GM21786 (cell line): ENCODE measurements at regions not wholly inside any gene's neighbourhood (a gene's known extent, or its start where the extent isn't known, plus 50 kb on each side); places are given as distances from the start of the nearest gene placed in this dataset.

Experiments used
- ATAC-seq: cut with Tn5 transposase; IDR thresholded peaks from one replicate; pipeline ENCODE4 v1.9.1; 2021; ENCODE audit not compliant: unreplicated experiment

DNA sequence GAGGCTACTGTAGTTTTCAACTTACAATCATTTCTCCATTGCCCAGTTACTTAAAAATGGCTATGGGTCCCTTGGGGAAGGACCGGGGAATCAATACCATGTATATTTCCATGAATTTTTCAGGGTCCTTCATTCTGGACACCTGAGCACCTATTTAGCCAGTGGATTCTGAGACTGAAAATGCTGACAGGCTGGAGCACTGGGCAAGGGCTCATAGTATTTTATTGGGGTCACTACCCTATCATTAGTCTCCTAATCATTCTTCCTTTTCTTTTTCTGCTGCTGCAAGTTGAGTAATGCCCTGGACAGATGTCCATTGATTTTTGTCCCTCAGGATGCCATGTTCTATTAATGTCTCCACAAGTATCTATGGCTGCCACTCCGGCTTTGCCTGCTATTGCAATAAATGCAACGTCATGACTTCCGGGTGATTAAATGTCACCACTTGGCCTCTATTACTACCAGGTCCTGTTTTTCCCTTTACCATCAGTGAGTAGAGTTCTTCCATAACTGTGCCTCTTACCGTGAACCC lies 279.3 kb upstream of the FBXL7 start:
- ATAC-seq: no peak

DNA sequence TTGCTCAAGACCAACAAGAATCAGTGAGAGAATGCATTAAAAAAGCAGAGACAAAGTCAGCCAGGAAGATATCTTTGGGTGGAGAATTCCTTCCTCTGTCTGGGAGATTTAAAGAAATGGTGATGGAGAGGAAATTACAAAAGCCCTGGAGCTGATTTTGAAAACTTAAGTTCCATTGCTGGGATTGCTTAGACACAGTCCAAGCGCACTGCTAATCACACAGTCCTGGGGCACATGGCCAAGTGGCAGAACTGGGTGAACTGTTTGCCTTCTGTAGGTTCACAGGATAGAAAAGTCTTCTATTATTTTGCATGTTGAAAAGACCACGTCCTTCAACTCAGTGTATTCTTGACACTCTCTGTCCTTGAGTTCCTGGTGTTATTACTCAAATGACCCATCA lies 284.9 kb upstream of the FBXL7 start:
- ATAC-seq: no peak

DNA sequence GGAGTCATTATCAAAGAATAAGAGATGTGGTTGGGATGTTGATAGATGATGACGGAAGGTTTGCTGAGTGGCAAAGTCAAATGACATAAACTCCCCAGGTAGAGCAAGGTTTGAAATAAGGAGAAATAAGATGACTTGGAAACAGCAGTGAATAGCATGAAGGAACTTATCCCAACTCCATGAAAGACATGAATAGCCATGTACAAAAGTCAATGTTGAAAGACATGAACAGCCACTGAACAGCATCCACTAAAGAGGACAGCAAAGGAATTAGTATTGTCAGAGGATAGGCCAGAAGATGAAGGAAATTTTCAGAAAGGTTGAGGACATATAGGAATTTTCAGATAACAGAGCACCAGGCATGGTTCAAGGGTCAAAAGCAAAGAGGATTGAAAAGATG lies 286.0 kb upstream of the FBXL7 start:
- no peak for ATAC-seq

DNA sequence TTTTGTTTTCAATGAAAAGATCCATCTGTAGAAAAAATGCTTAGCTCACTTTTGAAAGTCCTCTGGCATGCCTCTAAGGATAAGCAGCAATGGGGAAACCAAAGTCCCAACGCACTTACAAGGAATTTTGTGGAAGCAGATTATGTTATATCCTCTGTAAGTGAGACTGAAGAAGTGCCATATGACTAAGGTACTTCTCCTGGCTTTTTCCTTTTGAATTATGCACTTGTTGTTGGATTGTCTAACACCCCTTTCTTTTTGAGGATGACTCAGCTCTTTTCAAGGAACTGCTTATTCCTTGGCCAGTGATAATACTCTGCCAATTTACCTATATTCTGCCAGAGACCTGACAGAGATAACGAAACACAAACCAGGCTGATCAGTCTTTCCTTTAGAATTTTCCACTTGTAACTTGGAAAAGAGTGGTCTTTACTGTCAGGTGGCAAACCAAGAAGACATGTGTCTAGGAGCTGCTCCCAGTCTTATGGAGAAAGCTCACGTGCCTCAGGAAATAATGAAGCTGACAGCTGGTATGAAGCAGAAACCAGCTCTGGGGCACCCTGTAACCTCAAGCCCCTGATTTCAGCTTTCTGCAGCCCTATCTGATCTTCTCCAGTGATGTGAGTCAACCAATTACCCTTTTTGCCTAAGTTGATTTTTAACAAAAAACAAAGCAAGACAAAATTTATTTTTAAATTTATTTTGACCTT lies 290.8 kb upstream of the FBXL7 start:
- no peak for ATAC-seq

DNA sequence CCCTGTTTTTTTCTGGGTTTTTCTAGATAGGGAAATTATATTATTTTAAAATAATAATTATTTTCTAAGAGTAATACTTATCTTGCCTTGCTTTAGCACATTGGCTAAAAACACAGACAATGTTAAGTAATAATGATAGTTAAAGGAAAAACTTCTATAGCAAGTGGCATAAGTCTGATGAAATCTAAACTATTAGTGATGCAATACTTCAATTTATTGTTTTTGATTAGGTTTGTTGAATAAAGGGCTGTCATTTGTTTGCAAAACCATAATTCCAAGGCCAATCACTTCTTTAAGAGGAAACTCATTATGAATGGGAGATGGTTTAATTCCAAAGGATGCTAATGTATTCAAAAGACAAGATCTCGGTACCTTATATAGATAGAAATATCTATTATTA lies 293.8 kb upstream of the FBXL7 start:
- no peak for ATAC-seq

DNA sequence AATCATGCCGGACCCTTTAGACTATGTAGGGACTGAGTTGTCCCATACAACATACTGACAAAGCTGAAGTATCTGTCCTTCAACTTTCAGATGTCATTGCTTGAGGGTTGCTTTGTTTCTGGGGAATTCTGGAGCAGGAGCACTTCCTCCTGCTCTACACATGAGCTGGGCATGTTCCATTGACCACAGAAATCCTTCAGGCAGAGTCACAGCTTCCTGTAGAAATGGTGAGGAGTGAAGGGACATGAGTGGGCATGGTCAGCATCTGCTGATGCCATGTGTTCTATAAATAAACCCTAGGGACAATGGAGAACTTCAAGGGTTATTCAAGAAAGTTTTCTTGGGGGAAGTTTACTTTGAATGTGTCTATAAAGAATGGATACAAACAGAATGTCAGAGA lies 296.6 kb upstream of the FBXL7 start:
- no peak for ATAC-seq

DNA sequence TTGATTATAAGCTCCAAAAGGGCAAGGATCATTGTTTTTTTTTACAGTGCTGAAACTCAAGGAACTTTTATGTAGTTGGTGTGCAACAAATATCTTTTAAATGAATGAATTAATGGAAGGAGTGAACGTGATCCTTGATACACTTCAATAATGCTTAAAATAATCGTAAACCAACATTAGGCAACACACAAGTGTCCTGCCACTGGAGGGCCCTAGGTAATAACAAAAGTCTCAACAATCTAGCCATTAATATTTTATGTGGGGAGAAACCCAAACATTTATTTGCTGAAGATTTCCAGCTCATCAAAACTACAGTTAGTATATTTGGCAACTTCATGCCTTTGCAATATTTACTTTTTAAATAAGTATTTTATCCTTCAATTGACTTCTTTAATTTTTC lies 309.0 kb upstream of the FBXL7 start:
- ATAC-seq: no peak

DNA sequence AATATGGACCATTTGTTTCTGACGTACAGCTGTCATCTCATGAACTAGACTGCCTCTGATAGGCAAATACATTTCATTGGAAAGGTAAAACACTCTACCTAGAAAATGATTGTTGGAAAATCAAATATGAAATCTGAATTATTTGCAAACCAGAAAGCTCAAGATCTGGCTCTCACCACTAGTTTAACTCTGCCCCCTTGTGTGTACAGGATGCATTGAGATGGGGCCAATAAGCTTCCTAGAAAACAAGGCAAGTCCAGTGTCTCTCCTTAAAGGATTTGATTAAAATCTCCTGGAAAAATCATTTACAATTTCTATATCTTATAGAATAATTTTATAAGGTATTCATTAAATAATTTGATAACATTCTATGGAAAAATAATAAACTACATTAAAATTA lies 311.9 kb upstream of the ANKH start:
- ATAC-seq: no peak

DNA sequence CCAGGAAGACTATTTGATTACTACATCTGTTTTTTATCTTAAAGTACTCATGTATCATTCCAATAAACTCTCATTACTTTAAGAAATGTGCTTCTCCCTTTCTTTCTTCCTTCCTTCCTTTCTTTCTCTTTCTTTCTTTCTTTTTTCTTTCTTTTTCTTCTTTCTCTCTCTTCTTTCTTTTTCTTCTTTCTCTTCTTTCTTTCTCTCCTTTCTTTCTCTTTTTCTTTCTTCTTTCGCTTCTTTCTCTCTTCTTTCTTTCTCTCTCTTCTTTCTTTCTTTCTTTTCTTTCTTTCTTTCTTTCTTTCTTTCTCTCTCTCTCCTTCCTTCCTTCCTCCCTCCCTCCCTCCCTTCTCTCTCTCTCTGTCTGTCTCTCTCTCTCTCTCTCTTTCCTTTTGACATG lies 298.6 kb upstream of the ANKH start:
- no peak for ATAC-seq

DNA sequence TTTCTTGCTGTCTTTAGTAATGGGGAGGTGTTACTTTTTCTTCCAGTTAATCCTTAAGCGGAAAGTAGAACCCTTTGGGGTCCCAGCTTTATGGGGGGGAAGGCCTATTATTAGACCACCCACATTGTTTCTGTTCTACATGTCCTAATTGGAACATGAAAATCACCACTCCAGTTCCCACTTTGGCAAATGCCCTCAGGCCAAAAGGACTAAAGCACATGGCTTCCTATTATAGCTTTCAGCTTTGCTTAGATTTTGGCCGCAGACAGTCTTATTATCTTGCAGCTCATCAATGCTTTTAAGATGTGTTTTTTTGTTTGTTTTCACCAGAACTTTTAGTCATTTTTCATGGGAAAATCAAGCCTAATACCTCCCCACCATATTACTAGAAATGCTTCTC lies 296.8 kb upstream of the ANKH start:
- ATAC-seq: no peak

DNA sequence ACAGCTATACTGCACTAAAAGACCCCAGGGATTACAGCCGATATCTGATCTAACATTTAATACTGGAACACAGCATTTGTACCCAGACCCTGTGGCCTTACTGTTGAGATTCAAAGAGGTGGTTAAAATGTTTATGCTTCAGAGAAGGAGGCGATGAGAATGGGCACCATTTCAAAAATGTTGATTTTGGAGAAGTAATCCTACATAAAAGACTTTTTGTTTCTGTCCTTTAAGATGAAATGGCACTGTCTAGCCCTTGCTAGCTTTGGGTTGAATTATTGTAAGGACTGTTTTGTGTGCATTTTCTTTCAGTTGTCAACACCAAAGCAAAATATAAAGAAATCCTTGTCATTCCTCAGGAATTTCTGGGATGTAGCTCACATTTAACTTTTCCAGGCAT lies 288.5 kb upstream of the ANKH start:
- ATAC-seq: no peak

DNA sequence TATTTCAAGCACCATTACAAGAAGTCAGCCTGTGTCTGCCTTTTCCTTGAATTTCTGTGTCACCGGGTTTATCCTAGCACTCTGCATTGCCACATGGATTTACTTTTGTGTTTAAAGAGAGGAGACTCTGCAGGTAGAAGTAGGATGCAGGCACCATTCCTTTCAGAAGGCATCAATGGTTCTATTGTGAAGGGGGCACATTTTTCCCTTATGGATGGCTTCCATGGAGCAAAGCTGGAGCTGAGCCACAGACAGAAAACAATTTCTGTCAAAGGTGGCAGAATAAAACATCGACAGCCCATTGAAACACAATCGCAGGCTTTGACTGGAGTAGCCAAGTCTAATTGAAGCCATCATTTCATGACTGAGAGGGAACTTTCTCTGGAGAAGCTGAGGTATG lies 288.0 kb upstream of the ANKH start:
- no peak for ATAC-seq

DNA sequence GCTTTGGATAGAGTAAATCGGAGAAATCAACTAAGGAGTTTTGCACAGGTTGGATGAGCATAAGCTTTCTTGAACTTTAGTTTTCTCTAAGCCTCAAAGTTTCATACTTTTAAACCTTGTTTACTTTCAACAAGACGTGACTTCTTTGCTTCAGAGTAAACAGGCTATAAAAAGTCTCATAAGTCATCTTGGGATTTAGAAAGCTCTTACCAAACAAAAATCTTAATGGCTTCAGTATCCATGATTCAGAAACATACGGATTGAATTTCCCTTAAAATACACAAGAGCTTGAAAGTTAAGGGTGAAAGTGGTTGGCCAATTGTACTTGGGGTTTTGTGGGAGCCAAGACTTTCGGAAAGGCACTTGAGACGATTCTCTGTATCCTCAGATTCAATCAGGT lies 270.9 kb upstream of the ANKH start:
- ATAC-seq: no peak

DNA sequence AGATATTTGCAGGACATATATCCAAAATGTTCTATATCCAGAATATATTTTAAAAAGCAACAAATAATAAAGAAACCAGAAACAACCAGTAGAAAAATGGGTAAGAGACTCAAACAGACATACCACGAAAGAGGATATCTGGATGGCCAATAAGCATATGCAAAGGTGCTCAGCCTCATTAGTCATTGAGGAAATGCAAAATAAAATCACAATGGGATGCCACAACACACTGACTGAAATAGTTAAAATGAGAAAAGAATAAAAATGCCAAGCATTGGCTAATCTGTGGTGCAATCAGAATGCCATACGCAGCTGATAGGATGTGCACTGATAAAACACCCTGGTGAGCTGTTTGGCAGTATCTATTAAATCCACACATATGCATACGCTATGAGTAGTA lies 265.8 kb upstream of the ANKH start:
- no peak for ATAC-seq

DNA sequence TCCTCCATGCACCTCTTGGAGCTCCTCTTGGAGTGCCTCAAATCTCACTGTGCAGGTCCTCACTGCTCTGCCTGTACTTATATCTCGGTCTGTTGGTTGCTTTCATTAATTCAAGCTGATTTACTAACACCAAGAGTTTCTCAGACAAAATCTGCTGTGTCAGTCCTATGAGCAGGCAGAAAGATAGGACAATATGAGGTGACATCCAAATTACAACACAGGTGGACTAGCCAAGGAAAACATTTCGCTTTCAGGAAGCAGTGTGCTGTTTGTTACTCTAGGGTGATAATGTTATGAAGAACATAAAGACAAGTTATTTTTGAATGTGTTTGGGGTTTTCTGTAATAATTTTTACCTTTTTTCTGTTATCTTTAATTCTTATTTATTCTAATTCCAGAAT lies 264.1 kb upstream of the ANKH start:
- no peak for ATAC-seq

DNA sequence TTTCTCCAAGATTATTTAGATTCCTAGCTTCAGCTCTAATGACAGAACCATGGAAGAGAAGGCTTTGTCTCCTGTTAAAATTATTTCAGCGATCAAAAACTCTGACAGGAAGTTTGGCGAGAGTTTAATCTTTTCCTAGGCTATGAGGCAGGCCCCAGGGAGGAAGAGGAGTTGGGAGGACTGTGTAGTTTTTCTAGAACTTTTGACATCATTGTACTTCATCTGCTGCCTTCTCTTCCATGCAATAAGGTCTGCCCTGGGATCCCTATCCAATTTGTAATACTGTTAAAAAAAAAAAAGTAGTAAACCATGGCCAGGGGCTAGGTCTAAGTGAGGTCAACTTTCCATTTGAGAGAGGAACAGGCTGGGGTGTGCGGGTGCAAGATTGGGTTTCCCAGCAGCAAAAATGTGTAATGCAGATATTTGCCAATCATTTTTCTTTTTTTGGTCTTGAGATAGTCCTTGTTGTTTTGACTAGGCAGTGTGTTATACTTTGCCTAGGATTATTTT lies 261.9 kb upstream of the ANKH start:
- ATAC-seq: no peak

DNA sequence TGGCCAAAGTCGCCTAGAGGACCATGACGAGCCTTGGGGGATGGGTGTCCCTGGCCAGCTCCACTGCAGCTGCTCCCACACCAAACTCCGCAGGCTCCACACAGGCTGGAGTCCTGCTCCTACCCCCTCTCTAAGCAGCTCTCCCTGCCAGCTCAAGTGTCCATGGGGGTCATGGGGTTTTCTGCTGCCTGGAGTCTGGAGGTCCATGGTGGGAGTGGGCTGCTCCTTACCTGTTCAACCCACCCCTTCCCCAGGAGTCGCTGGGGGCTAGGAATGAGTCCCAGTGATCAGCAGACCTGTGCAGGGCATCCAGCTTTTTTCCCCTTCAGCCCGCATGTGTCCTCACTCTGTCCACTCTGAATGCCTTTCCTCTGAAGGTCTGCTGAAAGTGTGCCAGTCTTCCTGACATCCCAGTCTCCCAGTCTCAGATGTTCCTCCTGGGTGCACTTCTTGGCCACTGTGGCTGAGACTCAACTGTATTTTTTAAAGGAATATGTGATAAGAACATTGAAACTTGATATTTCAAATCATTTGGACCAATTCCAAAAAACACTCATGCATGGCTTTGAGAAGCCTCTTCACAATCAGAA lies 261.3 kb upstream of the ANKH start:
- no peak for ATAC-seq

DNA sequence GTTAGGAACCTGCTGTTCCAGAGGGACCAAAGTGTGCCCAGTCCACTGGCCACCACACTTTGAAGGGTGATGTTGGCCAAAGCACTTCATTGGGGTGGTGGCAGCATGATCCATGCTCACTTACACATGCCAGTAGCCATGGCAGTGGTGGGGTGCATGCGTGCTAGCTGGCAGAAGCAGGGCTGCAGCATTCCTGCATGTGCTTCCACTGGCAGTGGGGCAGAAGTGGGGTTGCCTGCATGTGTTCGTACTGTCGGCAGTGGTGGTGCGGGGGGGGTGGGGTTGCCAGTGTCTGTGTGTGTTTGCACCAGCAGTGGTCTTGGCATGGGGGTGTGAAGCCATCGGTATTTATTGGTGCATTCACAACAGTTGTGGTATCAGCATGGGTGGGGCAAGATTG lies 260.3 kb upstream of the ANKH start:
- ATAC-seq: no peak

DNA sequence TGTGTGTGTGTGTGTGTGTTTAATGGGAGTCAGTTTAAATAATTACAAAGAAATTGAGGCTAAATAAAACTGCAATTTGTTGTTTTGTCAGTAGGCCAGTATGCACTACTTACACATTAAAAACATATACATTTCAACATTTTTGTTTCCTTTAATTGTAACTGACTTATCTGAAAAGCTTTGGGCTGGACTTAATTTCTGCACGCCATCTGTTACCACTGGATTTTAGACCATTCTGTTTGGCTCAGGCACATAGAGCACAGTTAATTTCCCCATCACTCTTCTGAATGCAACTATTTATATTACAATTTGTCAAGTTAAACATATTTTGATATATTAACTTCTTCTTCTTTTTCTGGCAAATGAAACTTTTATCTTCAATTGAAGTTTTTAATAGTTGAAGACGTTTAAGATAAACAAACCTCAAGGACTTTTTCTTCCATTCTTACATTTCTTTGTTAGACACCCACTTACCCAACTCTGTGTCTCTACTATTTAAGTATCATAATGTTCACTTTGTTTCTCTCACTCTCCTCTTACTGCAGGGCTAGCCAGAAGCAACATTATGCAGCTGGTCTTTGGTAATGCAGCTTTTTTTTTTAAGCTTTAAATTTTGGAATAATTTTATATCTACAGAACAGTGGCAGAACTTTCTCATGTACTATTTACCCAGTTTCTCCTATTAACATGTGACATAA lies 253.4 kb upstream of the ANKH start:
- no peak for ATAC-seq

DNA sequence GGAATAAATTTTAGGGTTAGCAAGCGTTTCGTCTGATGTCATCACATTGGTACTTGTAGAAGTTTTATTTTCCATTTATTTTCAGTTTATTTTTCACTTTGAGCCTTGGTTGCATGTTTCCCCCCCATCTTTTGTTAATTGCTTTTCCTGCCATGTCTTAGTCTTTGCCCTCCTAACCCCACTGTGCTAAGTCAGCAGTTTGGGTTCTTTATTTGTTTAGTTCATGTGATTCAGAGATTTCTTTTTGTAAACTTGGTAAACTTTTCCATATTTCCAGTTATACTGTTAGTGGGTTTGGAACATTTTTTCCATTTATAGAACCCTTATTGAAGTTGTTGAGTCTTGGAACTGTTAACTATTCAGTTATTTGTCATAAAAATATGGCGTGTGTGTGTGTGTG lies 252.9 kb upstream of the ANKH start:
- ATAC-seq: no peak

DNA sequence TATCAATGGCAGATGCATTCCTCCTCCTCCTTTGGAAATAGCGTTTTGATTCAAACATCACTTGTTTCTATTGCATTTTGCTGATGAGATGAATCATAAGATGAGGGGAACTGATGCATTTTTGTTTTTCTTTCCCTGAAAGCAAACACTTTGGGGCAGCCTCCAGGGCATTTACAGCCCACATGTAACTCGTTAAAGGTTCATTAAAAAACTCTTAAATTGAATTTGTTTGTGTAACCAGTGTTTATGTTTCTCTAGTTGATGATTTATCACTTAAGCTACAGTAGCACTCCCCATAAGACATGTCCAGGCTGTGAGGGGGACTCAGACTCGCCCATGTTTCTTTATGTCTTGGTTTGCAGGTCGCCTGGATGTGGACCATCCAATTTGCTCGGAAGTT lies 246.1 kb upstream of the ANKH start:
- no peak for ATAC-seq

DNA sequence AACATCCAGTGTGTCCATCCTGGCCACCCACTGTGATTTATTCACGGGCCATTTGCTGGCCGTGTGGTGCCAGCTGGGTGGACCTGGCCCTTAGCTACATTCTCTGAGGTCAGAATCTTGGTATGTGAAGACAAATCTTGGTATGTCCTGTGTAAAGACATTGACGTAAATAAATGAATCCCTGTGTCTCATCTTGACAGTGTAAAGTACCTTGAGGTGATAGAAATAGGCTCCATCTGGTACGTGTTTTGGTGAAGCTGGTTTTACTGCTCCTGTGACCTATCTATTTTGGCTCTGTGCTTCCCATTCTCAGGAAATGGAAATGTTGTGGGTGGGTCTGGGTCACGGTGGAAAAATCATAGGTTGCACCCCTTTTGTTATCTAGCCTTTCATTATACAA lies 245.4 kb upstream of the ANKH start:
- no peak for ATAC-seq
